ENCODE measurements at regions not wholly inside any gene's neighbourhood (a gene's known extent, or its start where the extent isn't known, plus 50 kb on each side); places are given as distances from the start of the nearest gene placed in this dataset.

- TF ChIP-seq ZBTB21 (tag by site-specific recombination; IDR thresholded peaks at IDR 0.05) (no peak), ZNF169 (tag by site-specific recombination; IDR thresholded peaks at IDR 0.05) (no peak), ZNF140 (tag by site-specific recombination; IDR thresholded peaks at IDR 0.05) (no peak), ZNF214 (tag by site-specific recombination; IDR thresholded peaks at IDR 0.05; ENCODE audit: borderline replicate concordance) (no peak)
- TF ChIP-seq, protein P1, sequence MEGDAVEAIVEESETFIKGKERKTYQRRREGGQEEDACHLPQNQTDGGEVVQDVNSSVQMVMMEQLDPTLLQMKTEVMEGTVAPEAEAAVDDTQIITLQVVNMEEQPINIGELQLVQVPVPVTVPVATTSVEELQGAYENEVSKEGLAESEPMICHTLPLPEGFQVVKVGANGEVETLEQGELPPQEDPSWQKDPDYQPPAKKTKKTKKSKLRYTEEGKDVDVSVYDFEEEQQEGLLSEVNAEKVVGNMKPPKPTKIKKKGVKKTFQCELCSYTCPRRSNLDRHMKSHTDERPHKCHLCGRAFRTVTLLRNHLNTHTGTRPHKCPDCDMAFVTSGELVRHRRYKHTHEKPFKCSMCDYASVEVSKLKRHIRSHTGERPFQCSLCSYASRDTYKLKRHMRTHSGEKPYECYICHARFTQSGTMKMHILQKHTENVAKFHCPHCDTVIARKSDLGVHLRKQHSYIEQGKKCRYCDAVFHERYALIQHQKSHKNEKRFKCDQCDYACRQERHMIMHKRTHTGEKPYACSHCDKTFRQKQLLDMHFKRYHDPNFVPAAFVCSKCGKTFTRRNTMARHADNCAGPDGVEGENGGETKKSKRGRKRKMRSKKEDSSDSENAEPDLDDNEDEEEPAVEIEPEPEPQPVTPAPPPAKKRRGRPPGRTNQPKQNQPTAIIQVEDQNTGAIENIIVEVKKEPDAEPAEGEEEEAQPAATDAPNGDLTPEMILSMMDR (tag by site-specific recombination; IDR thresholded peaks at IDR 0.05) = no peak
These were observed 345.0 kb downstream of the GXYLT1 start for GRCh38 chr12:41799671-41800070.

Measured in HEK293 (cell line).